Hepatocyte (in vitro differentiated cells): ENCODE measurements at regions not wholly inside any gene's neighbourhood (a gene's known extent, or its start where the extent isn't known, plus 50 kb on each side); places are given as distances from the start of the nearest gene placed in this dataset.

Experiments used
- DNase-seq: peaks from one replicate; pipeline ENCODE4 v3.0.0-alpha.2; 2016; ENCODE audit warnings: low spot score
- H2AFZ ChIP-seq: fragments of 200-600 bp; sonication (generic); 2 replicates; pipeline ENCODE4 v1.6.0; 2016; ENCODE audit warnings: antibody characterized with exemption, mild to moderate bottlenecking
- H3K27ac ChIP-seq: fragments of 200-600 bp; sonication (generic); 2 replicates; pipeline ENCODE4 v1.5.1; 2016; ENCODE audit warnings: mild to moderate bottlenecking
- H3K27me3 ChIP-seq: fragments of 200-600 bp; sonication (generic); 2 replicates; pipeline ENCODE4 v1.6.1; 2016
- H3K36me3 ChIP-seq: fragments of 200-600 bp; sonication (generic); replicated peaks from 2 replicates; pipeline ENCODE4 v1.5.1; 2016; ENCODE audit warnings: low read depth; ENCODE audit not compliant: insufficient read depth
- H3K4me1 ChIP-seq: fragments of 200-600 bp; sonication (generic); 2 replicates; pipeline ENCODE4 v1.5.1; 2016; ENCODE audit warnings: mild to moderate bottlenecking, moderate library complexity; ENCODE audit not compliant: insufficient read depth
- H3K4me2 ChIP-seq: fragments of 200-600 bp; sonication (generic); 2 replicates; pipeline ENCODE4 v1.6.0; 2016
- H3K4me3 ChIP-seq: fragments of 200-600 bp; sonication (generic); 2 replicates; pipeline ENCODE4 v1.5.1; 2016; ENCODE audit warnings: mild to moderate bottlenecking
- H3K79me2 ChIP-seq: fragments of 200-600 bp; sonication (generic); 2 replicates; pipeline ENCODE4 v1.6.0; 2017; ENCODE audit warnings: mild to moderate bottlenecking
- H3K9me2 ChIP-seq: fragments of 200-600 bp; sonication (generic); replicated peaks from 2 replicates; pipeline ENCODE4 v1.6.0; 2017; ENCODE audit warnings: mild to moderate bottlenecking; ENCODE audit not compliant: insufficient read depth
- H3K9me3 ChIP-seq: fragments of 200-600 bp; sonication (generic); 2 replicates; pipeline ENCODE4 v1.5.1; 2016; ENCODE audit warnings: low read depth, mild to moderate bottlenecking
- H4K20me1 ChIP-seq: fragments of 200-600 bp; sonication (generic); 2 replicates; pipeline ENCODE4 v1.6.0; 2016; ENCODE audit warnings: mild to moderate bottlenecking; ENCODE audit not compliant: insufficient read depth, poor library complexity, severe bottlenecking
- CTCF ChIP-seq: fragments of 200-600 bp; sonication (generic); IDR thresholded peaks from 2 replicates; pipeline ENCODE4 v1.5.1; 2016; ENCODE audit warnings: antibody characterized with exemption, mild to moderate bottlenecking; ENCODE audit not compliant: poor library complexity
- EZH2 ChIP-seq: fragments of 200-600 bp; sonication (generic); IDR thresholded peaks from 2 replicates; pipeline ENCODE4 v1.6.1; 2016; ENCODE audit warnings: antibody characterized with exemption, mild to moderate bottlenecking, borderline replicate concordance
- EZH2phosphoT487 ChIP-seq: fragments of 200-600 bp; sonication (generic); IDR thresholded peaks from one replicate; pipeline ENCODE4 v1.6.1; 2018; ENCODE audit warnings: antibody characterized with exemption, mild to moderate bottlenecking, low read depth, moderate library complexity; ENCODE audit not compliant: unreplicated experiment, severe bottlenecking
- WGBS: methylation state at CpG from one replicate; pipeline ENCODE4 v1.1.6; 2016; ENCODE audit warnings: low lambda C conversion rate; ENCODE audit errors: missing lambda C conversion rate; 5-methylcytosine and 5-hydroxymethylcytosine counted together

GRCh38 chr12:127936463-127936862, 330.5 kb upstream of the TMEM132C start:
- Histone ChIP-seq H3K27me3 (no peaks in the 10 kb centered on the region), H3K9me2 (no peaks in the 10 kb centered on the region), H2AFZ (no peak overlapping the region), H3K4me3 (no peak overlapping the region), H3K4me1 (no peaks in the 10 kb centered on the region), H3K27ac (no peak overlapping the region), H3K4me2 (no peak overlapping the region), H3K79me2 (no peaks in the 10 kb centered on the region), H3K36me3 (no peaks in the 10 kb centered on the region), H4K20me1 (no peaks in the 10 kb centered on the region), H3K9me3 (no peaks in the 10 kb centered on the region)
- TF ChIP-seq EZH2phosphoT487 (no peak), EZH2 (no peak), CTCF (no peak)
- no peak for DNase-seq
- 82% methylated on average over 2 of the region's 2 CpGs for whole genome bisulfite sequencing

GRCh38 chr12:127941332-127941731, 325.6 kb upstream of the TMEM132C start:
- Histone ChIP-seq H3K4me2 (no peak overlapping the region), H3K9me3 (no peaks in the 10 kb centered on the region), H3K4me3 (no peak overlapping the region), H3K36me3 (no peaks in the 10 kb centered on the region), H3K27ac (no peak overlapping the region), H3K9me2 (no peaks in the 10 kb centered on the region), H3K4me1 (peaks cover 13% of the 10 kb centered on the region), H3K79me2 (no peaks in the 10 kb centered on the region), H3K27me3 (no peaks in the 10 kb centered on the region), H2AFZ (no peak overlapping the region), H4K20me1 (no peaks in the 10 kb centered on the region)
- 65% methylated on average over 3 of the region's 3 CpGs for WGBS
- TF ChIP-seq EZH2 = no peak
- no peak for TF ChIP-seq EZH2phosphoT487
- no peak for TF ChIP-seq CTCF
- no peak for DNase-seq

GRCh38 chr12:127942981-127943380, 324.0 kb upstream of the TMEM132C start:
- Histone ChIP-seq H3K36me3 (no peaks in the 10 kb centered on the region), H3K9me2 (no peaks in the 10 kb centered on the region), H3K79me2 (no peaks in the 10 kb centered on the region), H2AFZ (no peak overlapping the region), H3K27me3 (no peaks in the 10 kb centered on the region), H3K4me1 (peaks cover 13% of the 10 kb centered on the region), H3K4me3 (no peak overlapping the region), H3K9me3 (no peaks in the 10 kb centered on the region), H4K20me1 (no peaks in the 10 kb centered on the region), H3K4me2 (no peak overlapping the region), H3K27ac (no peak overlapping the region)
- TF ChIP-seq EZH2 = no peak
- TF ChIP-seq CTCF = no peak
- no peak for DNase-seq
- 83% methylated on average over 3 of the region's 3 CpGs for WGBS

- Histone ChIP-seq H3K9me3 (no peaks in the 10 kb centered on the region), H3K36me3 (no peaks in the 10 kb centered on the region), H3K4me1 (peaks cover 13% of the 10 kb centered on the region), H3K27ac (no peak overlapping the region), H2AFZ (no peak overlapping the region), H3K79me2 (no peaks in the 10 kb centered on the region), H3K4me3 (no peak overlapping the region), H3K9me2 (no peaks in the 10 kb centered on the region), H4K20me1 (no peaks in the 10 kb centered on the region), H3K27me3 (no peaks in the 10 kb centered on the region), H3K4me2 (no peak overlapping the region)
- 61% methylated on average over 10 of the region's 10 CpGs for WGBS
- no peak for DNase-seq
- TF ChIP-seq EZH2phosphoT487 = no peak
- TF ChIP-seq CTCF = no peak
- no peak for TF ChIP-seq EZH2
These were observed 323.3 kb upstream of the TMEM132C start for GRCh38 chr12:127943481-127944210.
